H1 (cell line): ENCODE measurements at regions not wholly inside any gene's neighbourhood (a gene's known extent, or its start where the extent isn't known, plus 50 kb on each side); places are given as distances from the start of the nearest gene placed in this dataset.

Experiments used
- ASH2L ChIP-seq: fragments of 200-600, 300-600 bp; sonication (generic); IDR thresholded peaks from one replicate; pipeline ENCODE4 v1.7.1; 2017; ENCODE audit warnings: low read length
- BRCA1 ChIP-seq: IDR thresholded peaks from 2 replicates; pipeline ENCODE4 v1.6.1; 2012; ENCODE audit warnings: low read depth, low read length, improper control_type of control experiment
- EZH2 ChIP-seq: fragments of 200-600 bp; sonication (generic); IDR thresholded peaks from 2 replicates; pipeline ENCODE4 v1.7.1; 2012; ENCODE audit warnings: low read depth, mild to moderate bottlenecking, moderate library complexity, low read length, inconsistent platforms; ENCODE audit not compliant: severe bottlenecking
- PHF8 ChIP-seq: fragments of 200-600 bp; sonication (generic); conservative IDR thresholded peaks from 2 replicates; pipeline ENCODE4 v1.7.1; 2012; ENCODE audit warnings: low read depth, mild to moderate bottlenecking, inconsistent platforms, low read length, moderate library complexity
- POLR2A ChIP-seq, 2 experiments: IDR thresholded peaks; 1 replicate in 1 of 2; 2 replicates in 1 of 2; pipeline ENCODE4 v1.6.1; 2011; ENCODE audit warnings: low read depth in 2 of 2, low read length in 2 of 2, mild to moderate bottlenecking in 2 of 2; ENCODE audit errors: control extremely low read depth in 1 of 2
- RNF2 ChIP-seq: fragments of 200-900, 300-1000 bp; sonication (generic); IDR thresholded peaks from 2 replicates; pipeline ENCODE4 v1.7.1; 2016; ENCODE audit warnings: borderline replicate concordance, low read depth, mild to moderate bottlenecking, antibody characterized with exemption, low read length; ENCODE audit not compliant: poor library complexity, severe bottlenecking; ENCODE audit errors: missing control alignments
- SAP30 ChIP-seq: fragments of 300-600 bp; sonication (generic); IDR thresholded peaks from 2 replicates; pipeline ENCODE4 v1.7.1; 2012; ENCODE audit warnings: low read length, moderate library complexity, mild to moderate bottlenecking, inconsistent platforms; ENCODE audit not compliant: insufficient read depth, insufficient replicate concordance
- SIN3A ChIP-seq, 2 experiments: IDR thresholded peaks in 1 of 2; conservative IDR thresholded peaks in 1 of 2; 2 replicates each; pipeline ENCODE4 v1.6.1; 2011 to 2012; ENCODE audit warnings: low read length in 2 of 2, improper control_type of control experiment in 1 of 2, low read depth in 1 of 2, mild to moderate bottlenecking in 1 of 2
- SIX5 ChIP-seq: IDR thresholded peaks from 2 replicates; pipeline ENCODE4 v1.6.1; 2011; ENCODE audit warnings: mild to moderate bottlenecking, low read depth, low read length
- SP1 ChIP-seq: IDR thresholded peaks from 2 replicates; pipeline ENCODE4 v1.6.1; 2011; ENCODE audit warnings: low read depth, low read length
- SP2 ChIP-seq: IDR thresholded peaks from 2 replicates; pipeline ENCODE4 v1.6.1; 2012; ENCODE audit warnings: mild to moderate bottlenecking, low read length, inconsistent platforms
- TAF1 ChIP-seq: IDR thresholded peaks from 2 replicates; pipeline ENCODE4 v1.6.1; 2011; ENCODE audit warnings: mild to moderate bottlenecking, low read depth, low read length
- TBP ChIP-seq: IDR thresholded peaks from 2 replicates; pipeline ENCODE4 v1.6.1; 2011; ENCODE audit warnings: low read depth, low read length, improper control_type of control experiment
- TCF12 ChIP-seq: IDR thresholded peaks from 2 replicates; pipeline ENCODE4 v1.6.1; 2011; ENCODE audit warnings: low read depth, mild to moderate bottlenecking, low read length
- ZNF274 ChIP-seq: IDR thresholded peaks from 2 replicates; pipeline ENCODE4 v1.7.0; 2012; ENCODE audit warnings: low read length, borderline replicate concordance; ENCODE audit errors: extremely low read depth
- TF ChIP-seq, protein P1 (sequence below), 3 experiments: IDR thresholded peaks; 1 replicate in 2 of 3; 2 replicates in 1 of 3; pipeline versions ENCODE4 v1.5.1 to v1.6.1; 2011; ENCODE audit warnings: low read length in 3 of 3, mild to moderate bottlenecking in 3 of 3, inconsistent platforms in 2 of 3, low read depth in 1 of 3, moderate library complexity in 1 of 3; ENCODE audit not compliant: insufficient read depth in 1 of 3; ENCODE audit errors: control extremely low read depth in 1 of 3
- TF ChIP-seq, protein P2 (sequence below): IDR thresholded peaks from 2 replicates; pipeline ENCODE4 v1.6.1; 2012; ENCODE audit warnings: inconsistent platforms
- TF ChIP-seq, protein P3 (sequence below): IDR thresholded peaks from 2 replicates; pipeline ENCODE4 v1.6.1; 2011; ENCODE audit warnings: low read depth, mild to moderate bottlenecking, low read length; ENCODE audit not compliant: insufficient read depth

DNA sequence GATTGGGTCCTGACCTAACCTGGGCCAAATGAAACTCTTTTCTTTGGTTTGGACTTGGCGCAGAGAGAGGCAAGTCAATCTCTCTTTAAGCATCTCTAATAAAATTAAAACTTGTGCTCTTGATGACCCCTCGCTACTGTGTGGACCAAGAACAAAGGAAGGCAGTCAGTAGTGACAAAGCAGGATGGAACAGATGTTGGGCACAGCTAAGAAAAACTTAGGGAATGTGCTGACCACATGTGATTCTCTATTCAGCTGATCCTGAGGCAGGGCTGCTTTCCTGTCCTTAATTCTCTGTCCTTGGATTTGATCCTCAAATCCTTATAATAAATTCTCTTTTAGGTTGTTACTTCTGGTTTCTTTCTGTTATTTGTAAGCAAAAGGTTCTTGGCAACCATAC, 259.9 kb downstream of the ZIC1 start (continued):
- no peak for TF ChIP-seq POLR2A (IDR thresholded peaks at IDR 0.05; ENCODE audit: control extremely low read depth in 1 of 2, low read depth in 2 of 2, low read length in 2 of 2)
- TF ChIP-seq SP2, result no peak
- no peak for TF ChIP-seq TBP
- TF ChIP-seq TCF12, result no peak
- no peak for TF ChIP-seq SIN3A (conservative IDR thresholded peaks at IDR 0.05 in 1 of 2, IDR thresholded peaks at IDR 0.05 in 1 of 2; ENCODE audit: low read depth in 1 of 2, low read length in 2 of 2)
- TF ChIP-seq SP1, result no peak
- TF ChIP-seq, protein P1, sequence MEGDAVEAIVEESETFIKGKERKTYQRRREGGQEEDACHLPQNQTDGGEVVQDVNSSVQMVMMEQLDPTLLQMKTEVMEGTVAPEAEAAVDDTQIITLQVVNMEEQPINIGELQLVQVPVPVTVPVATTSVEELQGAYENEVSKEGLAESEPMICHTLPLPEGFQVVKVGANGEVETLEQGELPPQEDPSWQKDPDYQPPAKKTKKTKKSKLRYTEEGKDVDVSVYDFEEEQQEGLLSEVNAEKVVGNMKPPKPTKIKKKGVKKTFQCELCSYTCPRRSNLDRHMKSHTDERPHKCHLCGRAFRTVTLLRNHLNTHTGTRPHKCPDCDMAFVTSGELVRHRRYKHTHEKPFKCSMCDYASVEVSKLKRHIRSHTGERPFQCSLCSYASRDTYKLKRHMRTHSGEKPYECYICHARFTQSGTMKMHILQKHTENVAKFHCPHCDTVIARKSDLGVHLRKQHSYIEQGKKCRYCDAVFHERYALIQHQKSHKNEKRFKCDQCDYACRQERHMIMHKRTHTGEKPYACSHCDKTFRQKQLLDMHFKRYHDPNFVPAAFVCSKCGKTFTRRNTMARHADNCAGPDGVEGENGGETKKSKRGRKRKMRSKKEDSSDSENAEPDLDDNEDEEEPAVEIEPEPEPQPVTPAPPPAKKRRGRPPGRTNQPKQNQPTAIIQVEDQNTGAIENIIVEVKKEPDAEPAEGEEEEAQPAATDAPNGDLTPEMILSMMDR (IDR thresholded peaks at IDR 0.05; ENCODE audit: control extremely low read depth in 1 of 3, insufficient read depth in 1 of 3, low read depth in 1 of 3, low read length in 3 of 3), result no peak
- TF ChIP-seq RNF2, result no peak
- no peak for TF ChIP-seq TAF1
- no peak for TF ChIP-seq EZH2
- TF ChIP-seq SAP30, result no peak
- no peak for TF ChIP-seq PHF8
- TF ChIP-seq, protein P2, sequence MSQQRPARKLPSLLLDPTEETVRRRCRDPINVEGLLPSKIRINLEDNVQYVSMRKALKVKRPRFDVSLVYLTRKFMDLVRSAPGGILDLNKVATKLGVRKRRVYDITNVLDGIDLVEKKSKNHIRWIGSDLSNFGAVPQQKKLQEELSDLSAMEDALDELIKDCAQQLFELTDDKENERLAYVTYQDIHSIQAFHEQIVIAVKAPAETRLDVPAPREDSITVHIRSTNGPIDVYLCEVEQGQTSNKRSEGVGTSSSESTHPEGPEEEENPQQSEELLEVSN, result no peak
- TF ChIP-seq SIX5, result no peak
- TF ChIP-seq, protein P3, sequence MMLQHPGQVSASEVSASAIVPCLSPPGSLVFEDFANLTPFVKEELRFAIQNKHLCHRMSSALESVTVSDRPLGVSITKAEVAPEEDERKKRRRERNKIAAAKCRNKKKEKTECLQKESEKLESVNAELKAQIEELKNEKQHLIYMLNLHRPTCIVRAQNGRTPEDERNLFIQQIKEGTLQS, result no peak
- TF ChIP-seq BRCA1, result no peak
- TF ChIP-seq ASH2L, result no peak
- TF ChIP-seq ZNF274, result no peak
